GM04503 (cell line): ENCODE measurements at regions not wholly inside any gene's neighbourhood (a gene's known extent, or its start where the extent isn't known, plus 50 kb on each side); places are given as distances from the start of the nearest gene placed in this dataset.

Experiments
- DNase-seq: peaks from one replicate; pipeline ENCODE4 v3.0.0-alpha.2; 2012; ENCODE audit warnings: low read depth

GRCh38 chr13:64311112-64311511, 2895.5 kb upstream of the PCDH20 start:
- DNase-seq = no peak

GRCh38 chr13:64305246-64305645, 2889.6 kb upstream of the PCDH20 start:
- peak; percentile 1 for DNase-seq

- no peak for DNase-seq
Measured at GRCh38 chr13:64300239-64300638, 2884.6 kb upstream of the PCDH20 start.

GRCh38 chr13:64293923-64294322, 2878.3 kb upstream of the PCDH20 start:
- DNase-seq = no peak

GRCh38 chr13:64289702-64290101, 2874.1 kb upstream of the PCDH20 start:
- no peak for DNase-seq

GRCh38 chr13:64283926-64284325, 2868.3 kb upstream of the PCDH20 start:
- no peak for DNase-seq

GRCh38 chr13:64278493-64278892, 2862.8 kb upstream of the PCDH20 start:
- DNase-seq = no peak

- DNase-seq = no peak
Measured at GRCh38 chr13:64277097-64277496, 2861.4 kb upstream of the PCDH20 start.

GRCh38 chr13:64276232-64276631, 2860.6 kb upstream of the PCDH20 start:
- no peak for DNase-seq

- DNase-seq = no peak
Measured at GRCh38 chr13:64274481-64275217, 2859.0 kb upstream of the PCDH20 start.

GRCh38 chr13:64273780-64274179, 2858.1 kb upstream of the PCDH20 start:
- DNase-seq = no peak

- no peak for DNase-seq
Measured at GRCh38 chr13:64272681-64273080, 2857.0 kb upstream of the PCDH20 start.

GRCh38 chr13:64266024-64266423, 2850.4 kb upstream of the PCDH20 start:
- no peak for DNase-seq

GRCh38 chr13:64263285-64263684, 2847.6 kb upstream of the PCDH20 start:
- no peak for DNase-seq

GRCh38 chr13:64256751-64257150, 2841.1 kb upstream of the PCDH20 start:
- DNase-seq = no peak

- no peak for DNase-seq
Measured at GRCh38 chr13:64255988-64256387, 2840.3 kb upstream of the PCDH20 start.

GRCh38 chr13:64248371-64249065, 2832.9 kb upstream of the PCDH20 start:
- no peak for DNase-seq

GRCh38 chr13:64239372-64239771, 2823.7 kb upstream of the PCDH20 start:
- DNase-seq = no peak

GRCh38 chr13:64234255-64234654, 2818.6 kb upstream of the PCDH20 start:
- no peak for DNase-seq

GRCh38 chr13:64223016-64223415, 2807.4 kb upstream of the PCDH20 start:
- no peak for DNase-seq

GRCh38 chr13:64206430-64207225, 2791.0 kb upstream of the PCDH20 start:
- DNase-seq = no peak

GRCh38 chr13:64202517-64202916, 2786.9 kb upstream of the PCDH20 start:
- DNase-seq = no peak

- DNase-seq = no peak
Measured at GRCh38 chr13:64197232-64197631, 2781.6 kb upstream of the PCDH20 start.
